Testis (tissue), 2 donors: ENCODE measurements at regions not wholly inside any gene's neighbourhood (a gene's known extent, or its start where the extent isn't known, plus 50 kb on each side); places are given as distances from the start of the nearest gene placed in this dataset.
"Not testable (repeated sequence)": the region's sequence is repeated elsewhere in the genome, so short reads cannot be mapped to it uniquely, and the experiment has no call there.

Experiments
- POLR2A ChIP-seq: fragments of 450-650 bp; IDR thresholded peaks from one replicate; pipeline ENCODE4 v1.6.1; 2017; ENCODE audit warnings: antibody characterized with exemption, mild to moderate bottlenecking, moderate library complexity
- TF ChIP-seq, protein P1 (sequence below), 3 experiments: fragments of 450-650 bp in 2 of 3; fragments of 200-600 bp in 1 of 3; sonication (generic) in 1 of 3; IDR thresholded peaks; one replicate each; pipeline ENCODE4 v1.5.1; 2016 to 2019; ENCODE audit warnings: antibody characterized with exemption in 3 of 3, mild to moderate bottlenecking in 2 of 3, moderate library complexity in 1 of 3

- not testable (repeated sequence) for TF ChIP-seq POLR2A
- TF ChIP-seq, protein P1, sequence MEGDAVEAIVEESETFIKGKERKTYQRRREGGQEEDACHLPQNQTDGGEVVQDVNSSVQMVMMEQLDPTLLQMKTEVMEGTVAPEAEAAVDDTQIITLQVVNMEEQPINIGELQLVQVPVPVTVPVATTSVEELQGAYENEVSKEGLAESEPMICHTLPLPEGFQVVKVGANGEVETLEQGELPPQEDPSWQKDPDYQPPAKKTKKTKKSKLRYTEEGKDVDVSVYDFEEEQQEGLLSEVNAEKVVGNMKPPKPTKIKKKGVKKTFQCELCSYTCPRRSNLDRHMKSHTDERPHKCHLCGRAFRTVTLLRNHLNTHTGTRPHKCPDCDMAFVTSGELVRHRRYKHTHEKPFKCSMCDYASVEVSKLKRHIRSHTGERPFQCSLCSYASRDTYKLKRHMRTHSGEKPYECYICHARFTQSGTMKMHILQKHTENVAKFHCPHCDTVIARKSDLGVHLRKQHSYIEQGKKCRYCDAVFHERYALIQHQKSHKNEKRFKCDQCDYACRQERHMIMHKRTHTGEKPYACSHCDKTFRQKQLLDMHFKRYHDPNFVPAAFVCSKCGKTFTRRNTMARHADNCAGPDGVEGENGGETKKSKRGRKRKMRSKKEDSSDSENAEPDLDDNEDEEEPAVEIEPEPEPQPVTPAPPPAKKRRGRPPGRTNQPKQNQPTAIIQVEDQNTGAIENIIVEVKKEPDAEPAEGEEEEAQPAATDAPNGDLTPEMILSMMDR (IDR thresholded peaks at IDR 0.05) = not testable (repeated sequence)
Observed at GRCh38 chr5:50590444-50591189, 75.8 kb upstream of the PARP8 start.
